Muscle of back (tissue), 3 donors: ENCODE measurements at regions not wholly inside any gene's neighbourhood (a gene's known extent, or its start where the extent isn't known, plus 50 kb on each side); places are given as distances from the start of the nearest gene placed in this dataset.
A peak's percentile ranks its signal among the peaks of the same experiment; 100 is the strongest.

Source experiments
- DNase-seq, 3 donors: peaks; one replicate each; pipeline versions ENCODE4 v3.0.0 to v3.0.0-alpha.2; 2013

GRCh38 chr4:177573507-177573906 is 131.3 kb upstream of the AGA start:
- peak in 1 of 3 donors; percentile 86 for DNase-seq

- no peak for DNase-seq
These were observed 132.2 kb upstream of the AGA start for GRCh38 chr4:177574446-177574845.

GRCh38 chr4:177579649-177580048 is 137.4 kb upstream of the AGA start:
- DNase-seq = no peak

- DNase-seq = no peak
These were observed 140.8 kb upstream of the AGA start for GRCh38 chr4:177582992-177583391.

GRCh38 chr4:177587989-177588388 is 145.8 kb upstream of the AGA start:
- DNase-seq = no peak

GRCh38 chr4:177595386-177595785 is 153.1 kb upstream of the AGA start:
- no peak for DNase-seq

GRCh38 chr4:177596035-177596434 is 153.8 kb upstream of the AGA start:
- DNase-seq = peak in 1 of 3 donors; percentile 43

GRCh38 chr4:177596991-177597390 is 154.8 kb upstream of the AGA start:
- no peak for DNase-seq

- no peak for DNase-seq
These were observed 163.0 kb upstream of the AGA start for GRCh38 chr4:177605252-177605651.

GRCh38 chr4:177607111-177607573 is 164.9 kb upstream of the AGA start:
- no peak for DNase-seq

GRCh38 chr4:177611974-177612664 is 169.9 kb upstream of the AGA start:
- no peak for DNase-seq

- no peak for DNase-seq
These were observed 170.4 kb upstream of the AGA start for GRCh38 chr4:177612684-177613083.

- no peak for DNase-seq
These were observed 190.2 kb upstream of the AGA start for GRCh38 chr4:177632481-177632880.

- no peak for DNase-seq
These were observed 196.6 kb upstream of the AGA start for GRCh38 chr4:177638871-177639270.

GRCh38 chr4:177640864-177641263 is 198.6 kb upstream of the AGA start:
- DNase-seq = no peak

GRCh38 chr4:177660223-177660622 is 218.0 kb upstream of the AGA start:
- DNase-seq = no peak

- DNase-seq = no peak
These were observed 225.4 kb upstream of the AGA start for GRCh38 chr4:177667687-177668086.

- no peak for DNase-seq
These were observed 229.2 kb upstream of the AGA start for GRCh38 chr4:177671387-177671786.

GRCh38 chr4:177671845-177672244 is 229.6 kb upstream of the AGA start:
- DNase-seq = no peak

GRCh38 chr4:177673985-177674489 is 231.8 kb upstream of the AGA start:
- peak in 1 of 3 donors; percentile 14 for DNase-seq

- no peak for DNase-seq
These were observed 238.1 kb upstream of the AGA start for GRCh38 chr4:177680308-177680707.

- DNase-seq = no peak
These were observed 239.7 kb upstream of the AGA start for GRCh38 chr4:177681902-177682301.

GRCh38 chr4:177687117-177687516 is 244.9 kb upstream of the AGA start:
- DNase-seq = no peak

- DNase-seq = no peak
These were observed 250.7 kb upstream of the AGA start for GRCh38 chr4:177692907-177693306.
